NCI-H1694 (cell line): ENCODE measurements at regions not wholly inside any gene's neighbourhood (a gene's known extent, or its start where the extent isn't known, plus 50 kb on each side); places are given as distances from the start of the nearest gene placed in this dataset.
"Not testable (repeated sequence)": the region's sequence is repeated elsewhere in the genome, so short reads cannot be mapped to it uniquely, and the experiment has no call there.

ENCODE experiments used
- DNase-seq: peaks from one replicate; lab custom pipeline; 2025; lab: John Stamatoyannopoulos, UW

- DNase-seq = no peak
Measured at GRCh38 chrX:69431420-69431819, 72.7 kb upstream of the NALF2 start.

DNA sequence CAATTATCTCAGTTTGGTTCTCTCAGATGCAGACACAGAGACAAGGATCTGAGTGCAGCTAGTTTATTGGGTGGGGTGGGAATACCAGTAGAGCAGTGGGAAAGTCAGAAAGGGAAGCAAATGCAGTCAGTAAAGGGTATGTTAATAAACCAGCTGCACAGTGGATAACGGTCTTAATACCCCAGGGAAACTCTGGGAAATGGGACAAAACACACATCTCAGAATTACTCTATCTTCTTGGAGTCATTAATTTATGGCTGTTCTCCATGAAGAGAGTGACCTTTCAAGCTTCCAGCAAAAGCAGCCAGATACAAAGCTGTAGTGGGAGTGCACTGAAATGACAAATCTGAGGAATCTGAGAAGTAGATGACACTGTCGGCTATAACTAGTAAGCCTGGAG, 73.3 kb upstream of the NALF2 start:
- DNase-seq = no peak

- DNase-seq = no peak
Measured at GRCh38 chrX:69429339-69430015, 74.6 kb upstream of the NALF2 start.

GRCh38 chrX:69428216-69428615, 75.9 kb upstream of the NALF2 start:
- no peak for DNase-seq

DNA sequence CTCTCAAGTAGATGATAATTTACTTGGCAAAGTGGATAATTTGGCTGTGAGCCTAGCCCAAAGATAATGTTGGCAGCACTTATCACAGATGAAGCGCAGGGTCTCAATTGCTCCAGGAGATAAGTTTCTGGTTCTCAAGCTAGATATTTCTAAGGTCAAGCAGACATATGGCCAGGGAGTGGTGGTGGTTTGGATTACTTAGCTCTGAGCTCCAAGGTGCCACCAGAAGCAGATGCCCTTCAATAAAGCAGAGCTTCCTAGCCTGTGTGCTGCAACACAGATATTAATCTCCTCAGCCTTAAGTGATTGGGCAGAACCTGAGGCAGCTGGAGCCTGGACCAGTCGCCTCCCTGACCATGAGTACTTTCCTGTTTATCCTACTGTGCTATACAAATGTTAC, 79.2 kb upstream of the NALF2 start:
- DNase-seq = no peak

GRCh38 chrX:69424161-69424560, 80.0 kb upstream of the NALF2 start:
- DNase-seq = peak; percentile 7

DNA sequence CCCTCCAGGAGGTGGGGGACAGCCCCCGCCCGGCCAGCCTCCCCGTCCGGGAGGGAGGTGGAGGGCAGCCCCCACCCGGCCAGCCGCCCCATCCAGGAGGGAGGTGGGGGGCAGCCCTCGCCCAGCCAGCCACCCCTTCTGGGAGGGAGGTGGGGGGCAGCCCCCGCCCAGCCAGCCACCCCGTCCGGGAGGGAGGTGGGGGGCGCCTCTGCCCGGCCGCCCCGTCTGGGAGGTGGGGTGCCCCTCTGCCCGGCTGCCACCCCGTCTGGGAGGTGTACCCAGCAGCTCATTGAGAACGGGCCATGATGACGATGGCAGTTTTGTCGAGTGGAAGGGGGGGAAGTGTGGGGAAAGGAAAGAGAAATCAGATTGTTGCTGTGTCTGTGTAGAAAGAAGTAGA, 81.9 kb upstream of the NALF2 start:
- DNase-seq = not testable (repeated sequence)

DNA sequence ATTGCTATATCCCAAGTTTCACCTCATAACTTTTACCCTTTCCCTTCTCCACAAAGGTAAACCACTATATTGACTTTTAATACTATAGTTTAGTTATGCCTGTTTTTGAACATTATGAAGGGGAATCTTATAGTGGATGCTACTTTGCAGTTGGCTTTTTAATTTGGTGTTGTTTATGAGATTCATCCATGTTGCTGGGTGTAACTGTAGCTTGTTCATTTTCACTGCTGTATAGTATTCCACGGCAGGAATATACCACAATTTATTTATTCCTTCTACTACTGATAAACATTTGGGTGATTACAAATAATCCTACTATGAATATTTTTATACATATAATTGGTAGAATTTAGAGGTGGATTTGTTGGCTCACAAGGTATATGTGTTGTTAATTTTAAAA, 88.4 kb upstream of the NALF2 start:
- DNase-seq = no peak

GRCh38 chrX:69412661-69413060, 91.5 kb upstream of the NALF2 start:
- DNase-seq = no peak

GRCh38 chrX:69398881-69399280, 105.2 kb upstream of the NALF2 start:
- DNase-seq = no peak

DNA sequence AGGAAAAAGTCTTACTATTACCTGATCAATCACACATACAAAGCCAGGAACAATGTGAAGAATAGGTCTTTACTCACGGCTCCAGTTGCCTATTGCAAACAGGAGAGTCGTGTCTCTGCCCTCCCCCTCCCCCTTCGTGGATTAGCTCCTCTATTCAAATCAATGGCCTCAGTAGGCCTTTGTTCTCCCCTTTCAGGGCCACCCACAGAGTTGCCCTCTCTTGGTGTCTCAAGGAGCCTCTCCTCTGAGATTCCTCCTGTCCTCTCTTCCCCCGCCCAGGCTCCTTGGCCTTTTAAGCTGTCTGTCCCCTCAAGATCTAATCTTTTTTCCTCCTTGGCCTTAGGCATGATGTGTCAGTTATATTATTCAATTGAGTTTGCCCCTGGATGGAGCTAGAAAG, 107.2 kb upstream of the NALF2 start:
- DNase-seq = no peak

DNA sequence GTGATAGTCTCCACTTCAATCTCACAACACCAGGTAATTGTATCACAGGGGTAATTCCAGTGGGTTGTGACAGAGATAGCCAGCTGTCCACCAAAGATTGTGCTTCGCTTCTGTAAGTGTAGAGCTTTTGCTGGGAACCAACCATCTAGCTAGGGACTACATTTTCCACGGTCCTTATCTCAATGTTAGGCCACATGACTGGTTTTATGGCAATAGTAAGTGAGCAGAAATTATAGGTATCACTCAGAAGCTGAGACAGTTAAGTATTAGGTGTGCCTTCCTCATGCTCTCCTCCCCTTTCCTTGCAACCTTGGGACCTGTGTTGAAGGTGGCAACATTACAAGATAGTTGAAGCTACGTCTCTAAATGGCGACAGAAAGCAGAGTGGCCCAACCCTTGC, 108.8 kb upstream of the NALF2 start:
- no peak for DNase-seq

GRCh38 chrX:69389101-69389501, 115.0 kb upstream of the NALF2 start:
- DNase-seq = no peak

GRCh38 chrX:69388526-69388925, 115.6 kb upstream of the NALF2 start:
- no peak for DNase-seq

GRCh38 chrX:69387567-69388487, 116.3 kb upstream of the NALF2 start:
- peak; percentile 7 for DNase-seq

GRCh38 chrX:69386681-69387080, 117.4 kb upstream of the NALF2 start:
- DNase-seq = no peak

DNA sequence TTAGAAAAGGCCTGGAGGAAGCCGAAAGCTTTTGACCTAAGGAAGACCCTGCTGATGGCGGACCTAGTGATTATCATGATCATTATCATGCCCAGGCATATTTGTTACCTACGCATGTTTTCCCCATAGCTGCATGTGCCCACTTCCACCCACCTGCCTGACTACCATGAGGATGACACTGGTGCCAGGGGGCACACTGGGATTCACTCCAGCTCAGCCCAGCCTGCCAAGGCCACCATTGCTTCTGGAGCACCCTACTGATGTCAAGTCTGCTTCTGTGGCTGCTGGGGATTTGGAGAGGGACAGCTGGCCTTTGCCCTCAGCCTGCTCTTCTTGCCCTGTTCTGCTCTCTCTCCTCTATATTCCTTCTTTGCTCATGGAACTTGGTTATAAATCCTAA, 124.7 kb upstream of the NALF2 start:
- no peak for DNase-seq

GRCh38 chrX:69374569-69374968, 129.6 kb upstream of the NALF2 start:
- DNase-seq = no peak

GRCh38 chrX:69372435-69372834, 131.7 kb upstream of the NALF2 start:
- no peak for DNase-seq

- no peak for DNase-seq
Measured at GRCh38 chrX:69371159-69371558, 133.0 kb upstream of the NALF2 start.

DNA sequence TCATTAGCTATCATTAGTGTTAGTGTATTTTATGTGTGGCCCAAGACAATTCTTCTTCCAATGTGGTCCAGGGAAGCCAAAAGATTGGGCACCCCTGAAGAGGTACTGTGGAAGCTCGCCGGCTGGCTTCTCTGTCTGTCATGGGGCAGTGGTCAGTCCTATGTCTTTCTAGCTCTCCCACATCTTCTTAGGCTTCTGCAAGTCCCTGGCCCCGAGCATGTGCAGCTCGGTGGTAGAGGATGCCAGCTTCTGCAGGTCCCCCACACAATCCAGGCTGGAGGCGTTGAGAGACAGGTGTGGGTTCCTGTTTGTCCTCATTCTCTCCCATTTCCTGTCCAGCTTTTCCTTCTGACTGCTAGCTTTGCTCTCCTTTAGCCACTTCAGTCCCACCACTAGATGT, 134.1 kb upstream of the NALF2 start:
- no peak for DNase-seq

- no peak for DNase-seq
Measured at GRCh38 chrX:69366183-69366582, 137.9 kb upstream of the NALF2 start.

GRCh38 chrX:69365755-69366154, 138.4 kb upstream of the NALF2 start:
- DNase-seq = no peak

DNA sequence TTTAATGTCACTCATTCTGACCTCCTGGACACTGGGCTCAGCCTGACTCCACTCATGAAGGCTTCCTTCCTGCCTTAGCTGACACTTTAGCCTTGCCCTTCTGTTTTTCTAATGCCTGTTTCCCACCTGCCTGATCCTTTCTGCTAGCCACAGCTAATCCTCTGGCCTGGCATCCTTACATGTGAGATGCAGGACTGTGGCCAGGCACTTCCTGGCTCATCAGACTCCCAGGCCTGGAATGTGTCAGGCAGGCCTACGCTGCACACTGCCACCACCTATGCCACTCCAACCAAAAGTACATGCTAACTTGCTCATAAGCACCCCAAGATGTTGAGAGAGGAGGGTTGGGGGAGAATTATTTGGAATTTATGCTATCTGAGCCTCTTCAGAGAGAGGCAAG, 138.8 kb upstream of the NALF2 start:
- no peak for DNase-seq
